Hematopoietic multipotent progenitor cell treated with erythropoietin and hydrocortisone succinate and interleukin-3 and kit ligand, for 4 days (in vitro differentiated cells): ENCODE measurements at regions not wholly inside any gene's neighbourhood (a gene's known extent, or its start where the extent isn't known, plus 50 kb on each side); places are given as distances from the start of the nearest gene placed in this dataset.
A peak's percentile ranks its signal among the peaks of the same experiment; 100 is the strongest.
"Not testable (repeated sequence)": the region's sequence is repeated elsewhere in the genome, so short reads cannot be mapped to it uniquely, and the experiment has no call there.

Experiments used
- DNase-seq: peaks from one replicate; pipeline ENCODE4 v3.0.0-alpha.2; 2015

DNA sequence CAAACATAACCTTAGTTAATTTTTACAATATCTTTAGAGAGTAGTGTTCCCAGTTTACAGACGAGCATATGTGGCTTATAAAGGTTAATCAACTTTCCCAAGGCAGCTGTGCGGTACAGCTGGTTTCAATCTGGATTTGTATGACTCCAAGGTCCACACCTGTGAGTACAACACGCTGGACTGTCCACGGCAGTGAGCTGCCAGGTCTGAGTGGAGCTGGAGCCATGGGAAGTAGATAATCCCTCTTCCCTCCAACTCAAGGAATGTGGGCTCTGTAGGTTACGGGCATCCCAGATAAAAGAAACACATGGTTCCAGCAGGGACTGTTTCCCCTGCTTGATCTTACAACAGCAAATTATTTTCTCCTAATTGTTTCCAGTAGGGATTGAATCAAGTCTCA lies 102.2 kb downstream of the SOD2 start:
- no peak for DNase-seq

DNA sequence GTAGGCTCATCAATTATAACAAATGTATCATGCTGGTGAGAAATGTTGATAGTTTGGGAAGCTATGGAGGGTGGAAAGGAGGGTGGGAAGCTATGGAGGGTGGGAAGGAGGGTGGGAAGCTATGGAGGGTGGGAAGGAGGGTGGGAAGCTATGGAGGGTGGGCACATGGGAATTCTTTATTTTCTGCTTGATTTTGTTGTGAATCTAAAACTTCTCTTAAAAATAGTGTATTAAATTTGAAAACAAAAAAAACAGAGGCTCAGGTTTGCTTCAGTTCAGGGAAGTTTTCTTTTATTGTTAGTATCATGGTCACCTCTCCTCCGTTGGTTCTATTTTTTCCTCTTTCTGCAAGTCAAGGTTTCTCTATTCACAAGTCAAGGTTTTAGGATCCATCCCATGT lies 106.4 kb downstream of the SOD2 start:
- DNase-seq: no peak

DNA sequence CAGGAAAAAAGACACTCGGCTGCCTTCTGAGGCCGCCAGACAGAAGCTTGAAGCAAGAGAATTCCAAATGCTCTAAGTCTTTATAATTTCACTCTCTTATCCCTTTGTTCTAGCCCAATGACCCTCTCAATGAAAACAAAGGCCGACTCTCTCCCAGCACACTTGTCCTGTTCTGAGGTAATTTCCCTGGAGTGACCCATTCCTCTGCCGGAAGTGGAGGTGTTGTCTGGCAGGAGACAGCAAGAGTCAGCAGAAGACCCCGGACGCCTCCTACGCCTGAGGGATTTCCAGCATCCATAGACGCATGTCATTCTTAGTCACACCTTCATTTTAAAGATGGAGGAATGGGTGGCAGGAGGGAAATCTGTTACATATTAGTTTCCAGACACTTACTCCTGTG lies 110.3 kb downstream of the SOD2 start:
- no peak for DNase-seq

GRCh38 chr6:159578629-159579028 lies 114.4 kb downstream of the SOD2 start:
- DNase-seq: no peak

DNA sequence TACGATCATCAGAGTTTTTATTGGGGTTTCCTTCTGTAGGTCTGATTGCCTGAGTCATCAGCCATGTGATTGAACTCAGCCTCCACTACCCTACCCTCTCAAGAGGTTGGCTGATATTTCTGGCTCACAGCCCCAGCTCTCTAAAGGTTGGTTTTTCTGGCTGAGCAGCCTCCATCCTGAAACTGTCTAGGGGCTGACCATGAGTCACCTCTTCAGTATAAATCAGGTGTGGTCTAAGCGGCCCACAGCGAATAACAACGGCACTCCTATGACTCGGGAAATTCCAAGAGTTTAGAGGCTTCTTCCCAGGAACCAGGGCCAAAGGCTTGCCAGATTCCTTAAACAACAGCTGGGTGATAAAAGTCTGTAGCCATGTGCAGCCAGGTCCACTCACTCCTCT lies 115.5 kb downstream of the SOD2 start:
- no peak for DNase-seq

DNA sequence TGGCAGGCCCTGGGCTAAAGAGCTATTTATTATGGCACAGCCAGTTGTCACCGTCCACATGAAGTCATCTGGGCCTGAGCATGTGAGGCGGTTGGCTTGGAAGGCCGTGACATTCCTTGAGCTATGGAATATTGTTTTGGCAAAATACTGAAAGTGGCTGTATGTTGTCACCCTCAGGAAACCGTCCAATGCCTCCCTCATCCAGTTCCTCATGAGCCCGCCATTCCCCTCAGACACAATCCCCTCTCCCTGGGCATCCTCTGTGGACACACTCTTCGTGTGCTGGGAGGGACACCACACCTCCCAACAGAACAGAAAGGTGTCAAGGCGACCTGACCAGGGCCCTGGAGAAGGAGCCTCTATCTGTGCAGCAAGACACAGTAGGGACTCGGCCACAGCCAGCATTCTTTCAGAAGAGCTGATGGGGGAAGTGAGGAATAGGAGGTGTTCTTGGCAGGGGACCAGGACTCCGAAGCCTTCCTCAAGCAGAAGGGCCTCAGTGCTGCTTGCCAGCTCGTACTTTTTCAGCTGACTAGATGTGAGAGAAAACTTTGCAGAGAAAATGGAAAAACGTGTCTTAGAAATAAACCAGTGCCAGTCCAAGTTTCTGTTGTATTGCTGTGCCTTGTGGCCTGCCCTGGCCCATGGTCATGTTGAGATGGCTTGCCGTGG lies 120.5 kb downstream of the SOD2 start:
- DNase-seq: no peak

- DNase-seq: no peak
Measured at GRCh38 chr6:159565181-159565710, 127.8 kb downstream of the SOD2 start.

DNA sequence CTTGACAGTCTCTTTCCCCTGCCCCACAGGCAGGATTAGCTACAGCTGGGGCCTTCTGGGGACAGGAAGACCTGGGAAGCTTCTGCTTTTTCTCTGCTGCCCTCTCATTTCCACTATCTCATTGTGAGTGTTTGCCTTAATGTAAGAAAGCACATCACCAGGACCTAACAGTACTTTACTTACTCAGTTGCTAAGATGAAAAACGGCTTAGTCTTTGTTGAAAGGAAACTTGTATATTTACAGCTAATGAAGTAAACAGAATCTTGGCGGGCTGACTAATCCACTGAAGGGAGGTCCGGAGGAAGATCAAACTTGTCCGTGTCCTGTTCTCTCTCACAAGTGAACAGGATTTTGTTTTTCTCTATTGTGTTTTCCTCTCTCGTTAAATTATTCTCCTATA lies 128.6 kb downstream of the SOD2 start:
- DNase-seq: no peak

DNA sequence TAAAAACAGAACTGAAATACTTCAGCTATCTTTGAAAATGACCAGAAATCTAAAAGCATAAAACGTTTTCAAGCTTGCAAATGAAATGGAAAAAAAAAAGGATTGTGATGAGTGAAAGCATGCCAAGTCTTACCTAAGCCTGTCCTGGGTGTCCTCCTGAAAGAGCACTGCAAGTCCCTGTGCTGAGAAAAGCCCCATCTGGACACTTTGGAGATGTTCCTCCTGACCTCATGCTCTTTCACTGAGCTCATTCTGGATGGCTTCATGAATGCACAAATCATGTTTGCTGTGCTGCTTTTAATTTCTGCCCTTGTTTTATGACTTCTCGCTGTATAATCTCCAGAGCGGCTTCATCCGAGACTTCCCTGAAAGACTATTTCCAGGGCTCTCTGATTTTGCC lies 136.0 kb downstream of the SOD2 start:
- DNase-seq: no peak

DNA sequence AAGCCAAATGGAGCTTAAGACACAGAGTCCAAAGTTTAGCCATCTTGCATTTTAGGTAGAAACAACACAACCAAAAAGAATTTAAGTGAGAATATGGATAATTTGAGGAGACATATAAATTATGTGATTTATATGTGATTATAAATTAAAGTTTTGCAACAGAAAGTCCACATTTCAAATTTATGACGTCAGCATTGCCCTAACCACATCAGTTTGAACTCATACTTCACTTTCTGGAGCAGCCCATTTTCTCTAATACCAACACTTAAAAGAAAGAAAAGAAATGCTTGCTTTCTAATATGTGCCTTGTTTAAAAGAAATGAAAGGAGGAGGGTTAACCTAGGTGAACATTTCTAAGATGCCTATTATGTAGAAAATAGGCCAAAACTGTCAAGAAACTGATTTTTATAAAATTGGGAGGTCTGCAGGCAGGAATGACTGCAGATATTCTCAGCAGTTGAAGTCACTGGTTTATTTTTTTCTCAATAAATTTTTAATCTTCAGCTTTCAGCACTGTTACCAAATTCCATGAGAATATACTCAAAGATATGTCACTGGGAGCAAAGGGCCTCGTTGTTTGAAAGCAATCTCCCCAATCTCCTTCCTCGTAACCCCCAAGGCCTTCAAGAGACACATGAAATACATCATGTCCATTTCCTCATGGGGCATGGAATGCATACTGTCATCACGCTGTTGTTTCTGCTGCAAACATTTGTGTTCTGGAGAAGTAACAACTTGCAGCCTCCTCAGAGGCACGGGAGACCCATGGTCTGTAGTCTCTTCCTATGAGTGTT lies 137.8 kb downstream of the SOD2 start:
- DNase-seq: no peak

DNA sequence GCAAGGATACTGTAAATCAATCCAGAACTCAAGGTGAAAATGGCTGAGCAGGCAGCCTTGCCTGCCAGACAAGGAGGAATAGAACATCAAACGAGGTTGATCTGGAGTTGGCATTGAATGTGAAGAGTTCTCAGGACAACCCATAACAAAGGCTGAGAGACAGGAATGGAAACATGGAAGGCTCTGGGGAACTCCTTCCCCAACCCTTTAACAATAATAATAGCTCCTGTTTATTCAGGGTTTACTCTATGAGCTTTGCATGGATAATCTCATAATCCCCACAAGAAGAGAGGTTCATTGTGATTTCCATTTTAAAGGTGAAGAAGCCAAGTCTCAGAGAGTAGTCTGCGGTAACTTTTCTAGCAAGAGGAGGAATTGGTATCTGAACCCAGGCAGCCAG lies 151.7 kb downstream of the SOD2 start:
- DNase-seq: no peak

DNA sequence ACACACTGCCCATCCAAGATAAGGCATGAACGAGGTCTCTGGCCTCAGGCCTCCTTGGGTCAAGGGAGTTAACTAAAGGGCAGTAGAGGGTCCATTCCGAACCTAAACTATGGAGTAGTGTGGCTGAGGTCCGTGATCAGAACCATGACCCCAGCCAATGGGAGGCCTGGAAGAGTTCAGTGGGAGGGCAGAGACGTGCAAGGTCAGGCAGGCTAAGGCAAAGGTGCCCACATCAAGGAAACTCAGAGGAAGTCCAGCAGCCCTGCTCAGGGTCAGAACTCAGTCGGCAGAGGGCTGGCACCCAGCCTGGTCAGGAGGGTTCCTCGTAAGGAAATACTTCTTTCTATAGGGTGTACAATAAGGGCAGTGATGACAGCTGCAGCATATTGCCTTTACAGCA lies 152.2 kb downstream of the SOD2 start:
- no peak for DNase-seq

GRCh38 chr6:159540152-159540551 lies 152.9 kb downstream of the SOD2 start:
- peak; percentile 32 for DNase-seq

DNA sequence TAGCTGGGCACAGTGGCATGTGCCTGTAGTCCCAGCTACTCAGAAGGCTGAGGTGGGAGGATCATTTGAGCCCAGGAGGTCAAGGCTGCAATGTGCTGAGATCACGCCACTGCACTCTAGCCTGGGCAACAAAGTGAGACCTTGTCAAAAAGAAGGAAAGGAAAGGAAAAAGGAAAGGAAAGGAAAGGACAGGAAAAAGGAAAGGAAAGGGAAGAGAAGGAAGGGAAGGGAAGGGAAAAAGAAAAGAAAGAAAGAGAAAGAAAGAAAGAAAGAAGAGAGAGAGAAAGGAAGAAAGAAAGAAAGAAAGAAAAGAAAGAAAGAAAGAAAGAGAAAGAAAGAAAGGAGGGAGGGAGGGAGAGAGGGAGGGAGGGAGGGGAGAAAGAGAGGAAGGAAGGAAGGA lies 155.0 kb downstream of the SOD2 start:
- DNase-seq: not testable (repeated sequence)

DNA sequence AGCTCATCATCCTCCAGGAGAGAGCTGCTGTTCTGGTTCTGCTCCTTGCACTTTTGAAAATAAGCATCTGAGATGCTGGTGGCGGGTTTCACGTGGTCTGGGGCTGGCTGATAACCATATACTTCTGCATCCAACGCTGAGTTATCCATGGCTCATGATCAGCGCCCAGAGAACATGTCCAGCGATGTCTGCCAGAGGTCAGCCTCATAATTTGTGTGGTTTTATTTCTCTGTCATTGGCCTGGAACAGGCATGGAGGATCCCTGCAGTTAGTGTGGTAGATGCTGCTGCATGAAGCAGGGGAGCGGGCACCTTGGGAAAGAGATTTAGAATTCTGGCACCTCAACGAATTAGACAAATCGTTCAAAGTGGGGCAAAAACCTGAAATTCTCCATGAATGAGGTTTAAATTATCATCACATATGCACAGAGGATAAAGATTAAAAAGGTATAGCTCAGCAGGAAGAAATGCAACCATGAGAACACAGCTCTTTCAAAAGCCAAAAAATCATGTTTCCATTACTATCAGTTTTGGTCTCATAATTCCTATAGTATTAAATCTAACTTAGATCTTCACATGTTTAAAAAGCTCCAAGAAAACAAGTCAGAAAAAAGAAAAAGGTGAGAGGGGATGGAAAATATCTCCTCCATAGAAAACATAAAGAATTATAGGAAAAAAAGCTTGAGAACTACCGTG lies 157.2 kb downstream of the SOD2 start:
- no peak for DNase-seq

DNA sequence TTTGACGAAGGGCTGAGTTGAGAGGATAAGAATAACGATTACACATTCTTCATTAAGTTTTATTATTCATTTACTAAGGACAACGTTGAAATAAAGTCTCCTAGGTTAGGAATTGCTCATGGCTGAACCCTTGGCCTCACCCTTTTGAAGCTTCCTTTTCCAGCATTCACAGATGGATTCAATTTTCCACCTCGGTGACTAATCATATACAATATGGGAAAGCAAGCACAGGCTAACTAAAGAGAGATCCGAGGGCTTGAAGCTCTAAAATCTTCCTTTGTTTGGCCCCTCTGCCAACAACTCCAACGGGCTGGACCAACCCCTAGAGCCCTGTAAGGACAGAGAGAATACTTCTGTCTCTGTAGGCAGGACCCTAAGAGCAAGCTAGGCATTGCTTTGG lies 159.5 kb downstream of the SOD2 start:
- no peak for DNase-seq

- DNase-seq: no peak
Measured at GRCh38 chr6:159533016-159533415, 160.0 kb downstream of the SOD2 start.

DNA sequence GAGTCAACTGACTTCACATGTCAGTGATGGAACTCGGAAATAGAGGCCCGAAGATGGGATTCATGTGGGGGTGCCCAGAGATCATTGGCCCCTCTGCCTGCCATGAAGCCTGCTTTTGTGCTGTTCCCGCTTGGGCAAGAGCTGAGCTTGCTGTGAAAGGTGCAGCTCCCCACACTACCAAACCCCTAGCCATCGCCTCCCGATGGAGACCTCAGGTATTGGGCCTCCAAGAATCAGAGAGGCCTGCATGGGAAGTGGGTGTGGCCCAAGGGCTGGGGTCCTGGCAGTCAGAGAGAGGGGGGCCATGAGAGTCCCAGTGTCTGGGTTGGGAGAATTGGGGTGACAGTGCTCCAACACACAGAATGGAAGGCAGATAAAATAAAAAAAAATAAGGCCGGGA lies 160.9 kb downstream of the SOD2 start:
- DNase-seq: no peak

DNA sequence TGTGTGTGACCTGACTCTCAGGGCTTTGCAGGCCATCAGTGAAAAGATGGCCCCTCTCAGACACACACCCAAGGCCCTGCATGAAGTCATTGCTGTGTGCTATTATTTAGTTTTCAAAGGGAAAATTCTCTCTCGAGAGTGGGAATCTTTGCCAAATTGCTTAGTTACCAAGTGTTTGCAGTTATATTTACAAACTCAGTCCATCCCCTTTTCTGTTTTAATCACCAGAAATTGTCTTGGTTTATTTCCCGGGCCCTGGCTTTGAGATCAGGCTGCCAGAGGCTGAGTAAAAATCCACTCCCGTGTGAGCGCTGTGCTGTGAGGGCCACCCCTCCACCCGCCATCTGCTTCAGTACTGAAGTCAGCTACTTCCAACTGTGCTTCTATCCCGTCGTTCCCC lies 163.1 kb downstream of the SOD2 start:
- DNase-seq: no peak

GRCh38 chr6:159527351-159527750 lies 165.7 kb downstream of the SOD2 start:
- no peak for DNase-seq

GRCh38 chr6:159525445-159526025 lies 167.5 kb downstream of the SOD2 start:
- DNase-seq: peak; percentile 22

DNA sequence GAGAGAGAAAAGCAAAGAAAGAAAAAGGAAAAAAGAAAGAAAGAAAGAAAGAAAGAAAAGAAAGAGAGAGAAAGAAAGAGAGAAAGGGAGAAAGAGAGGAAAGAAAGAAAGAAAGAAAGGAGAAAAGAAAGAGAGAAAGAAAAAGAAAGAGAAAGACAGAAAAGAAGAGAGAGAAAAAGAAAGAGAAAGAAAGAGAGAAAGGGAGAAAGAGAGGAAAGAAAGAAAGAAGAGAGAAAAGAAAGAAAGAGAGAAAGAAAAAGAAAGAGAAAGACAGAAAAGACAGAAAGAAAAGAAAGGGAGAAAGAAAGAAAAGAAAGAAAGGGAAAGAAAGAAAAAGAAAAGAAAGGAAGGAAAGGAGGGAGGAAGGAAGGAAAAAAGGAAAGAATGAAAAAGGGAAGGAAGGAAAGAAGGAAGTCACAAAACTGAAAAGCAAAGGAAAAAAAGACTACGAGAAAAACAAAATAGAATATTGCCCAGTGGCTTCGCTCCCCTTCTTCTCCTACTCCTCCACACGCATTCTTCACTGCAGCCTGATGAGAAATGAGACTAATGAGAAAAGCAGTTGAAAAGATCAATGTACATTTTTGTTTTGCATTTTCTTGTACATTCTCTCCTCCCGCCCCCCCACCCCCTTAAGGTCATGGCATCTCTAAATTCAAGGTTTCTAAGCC lies 170.0 kb downstream of the SOD2 start:
- DNase-seq: no peak

DNA sequence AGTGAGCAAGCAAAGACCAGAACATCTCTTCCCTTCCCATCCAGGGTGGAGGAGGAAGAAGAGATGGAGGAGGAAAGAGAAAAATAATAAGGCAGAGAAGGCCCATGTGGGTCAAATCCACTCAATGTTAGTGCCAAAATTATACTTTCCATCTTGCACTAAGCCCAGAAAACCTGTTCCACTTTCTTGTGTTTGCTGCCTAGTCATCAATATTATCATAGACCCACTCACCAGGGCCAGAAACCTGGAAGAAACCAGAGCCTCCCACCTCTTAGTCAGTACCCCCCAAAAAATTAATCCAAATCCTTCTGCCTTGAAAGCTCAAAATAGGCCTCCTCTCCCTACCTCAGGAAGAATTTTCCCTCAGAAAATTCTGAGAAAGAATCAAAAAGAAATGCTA lies 171.1 kb downstream of the SOD2 start:
- DNase-seq: no peak
